ENCODE measurements at regions not wholly inside any gene's neighbourhood (a gene's known extent, or its start where the extent isn't known, plus 50 kb on each side); places are given as distances from the start of the nearest gene placed in this dataset.

DNA sequence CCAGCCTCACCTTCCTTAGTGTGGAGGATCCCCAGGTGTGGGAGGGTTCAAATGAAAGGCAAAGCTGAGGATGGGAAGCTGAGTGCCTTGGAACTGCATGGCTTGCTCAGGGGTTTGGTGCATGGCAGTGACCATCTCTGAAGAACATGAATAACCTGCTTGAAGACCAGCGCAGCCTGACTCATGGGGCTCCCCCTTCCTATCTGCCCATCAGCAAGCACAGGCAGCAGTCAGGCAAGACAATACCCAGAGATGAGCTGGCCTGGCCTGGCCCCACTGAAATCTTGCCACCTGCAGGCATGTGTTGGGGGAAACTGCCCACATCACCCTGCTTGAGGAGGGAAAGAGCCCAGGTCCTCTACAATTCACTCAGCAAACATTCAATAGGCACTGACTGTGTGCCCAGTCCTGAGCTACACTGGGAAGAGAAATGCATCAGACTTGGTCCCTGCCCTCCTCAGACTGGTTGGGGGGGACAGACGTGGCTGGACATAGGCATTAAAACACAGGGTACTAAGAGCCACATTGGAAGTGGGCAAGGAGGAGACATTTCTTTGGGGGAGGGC is 105.0 kb upstream of the ALDH1B1 start (continued):
- TF ChIP-seq RBFOX2 (IDR thresholded peaks at IDR 0.05; ENCODE audit: low read depth, low read length) (no peak), CBFB (CRISPR knock-in tag; IDR thresholded peaks at IDR 0.05) (no peak), ZNF383 (CRISPR knock-in tag; IDR thresholded peaks at IDR 0.05; ENCODE audit: borderline replicate concordance) (no peak)

DNA sequence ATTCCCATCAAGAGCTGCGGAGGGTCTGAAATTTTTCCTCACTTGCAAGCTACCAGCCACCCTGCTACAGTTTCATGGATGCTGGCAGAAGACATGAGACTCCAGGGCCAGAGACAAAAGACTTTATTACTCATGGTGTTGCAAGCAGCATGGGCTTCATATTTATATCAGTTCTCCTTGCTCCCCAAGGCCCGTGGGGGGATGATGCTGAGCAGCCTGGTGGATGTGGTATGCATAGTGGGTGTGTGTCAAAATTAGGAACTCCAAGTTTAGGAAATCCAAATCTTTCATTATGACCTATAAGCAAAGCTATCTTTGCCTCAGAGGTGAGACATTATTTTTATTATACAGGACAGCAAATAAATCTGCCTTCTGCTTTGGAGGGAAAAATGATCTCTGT is 105.7 kb upstream of the ALDH1B1 start:
- ChIA-PET CTCF (ENCODE audit: low intra/inter-chr PET ratio, low total read pairs) (no interaction called here), POLR2A (no interaction called here)
- H3K9ac ChIP-seq (ENCODE audit: insufficient read depth, low read depth, low read length) = no peak overlapping the region
- no peak overlapping the region for H3K27ac ChIP-seq (ENCODE audit: extremely low read length, insufficient read depth, low read length)
- 17% methylated on average over 2 of the region's 2 CpGs for WGBS (ENCODE audit: low lambda C conversion rate)
- H4K20me1 ChIP-seq (ENCODE audit: insufficient read depth, low read length) = no peaks in the 10 kb centered on the region
- in situ Hi-C loops (cut with HindIII; ENCODE audit: extremely low pct_ligation_motif_present, low pct_unique_long_range_greater_than_20kb) (no loop called here), intact Hi-C loops (cut with micrococcal nuclease; ENCODE audit: unreplicated experiment) (no loop called here)
- no peaks in the 10 kb centered on the region for H3K36me3 ChIP-seq (replicated peaks in 1 of 2; ENCODE audit: control insufficient read depth in 1 of 2, insufficient read depth in 2 of 2, low read length in 2 of 2)
- H3K9me3 ChIP-seq (ENCODE audit: low read length) = no peaks in the 10 kb centered on the region
- BruUV-seq (replicated peaks) = no TSS peak
- no peak overlapping the region for H3K4me2 ChIP-seq (ENCODE audit: low read depth, low read length)
- H2AFZ ChIP-seq (ENCODE audit: low read length) = no peak overlapping the region
- DNase-seq (ENCODE audit: low spot score) (no peak), ATAC-seq (no peak), FAIRE-seq (no peak)
- TF ChIP-seq, protein P1, sequence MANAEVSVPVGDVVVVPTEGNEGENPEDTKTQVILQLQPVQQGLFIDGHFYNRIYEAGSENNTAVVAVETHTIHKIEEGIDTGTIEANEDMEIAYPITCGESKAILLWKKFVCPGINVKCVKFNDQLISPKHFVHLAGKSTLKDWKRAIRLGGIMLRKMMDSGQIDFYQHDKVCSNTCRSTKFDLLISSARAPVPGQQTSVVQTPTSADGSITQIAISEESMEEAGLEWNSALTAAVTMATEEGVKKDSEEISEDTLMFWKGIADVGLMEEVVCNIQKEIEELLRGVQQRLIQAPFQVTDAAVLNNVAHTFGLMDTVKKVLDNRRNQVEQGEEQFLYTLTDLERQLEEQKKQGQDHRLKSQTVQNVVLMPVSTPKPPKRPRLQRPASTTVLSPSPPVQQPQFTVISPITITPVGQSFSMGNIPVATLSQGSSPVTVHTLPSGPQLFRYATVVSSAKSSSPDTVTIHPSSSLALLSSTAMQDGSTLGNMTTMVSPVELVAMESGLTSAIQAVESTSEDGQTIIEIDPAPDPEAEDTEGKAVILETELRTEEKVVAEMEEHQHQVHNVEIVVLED (CRISPR knock-in tag; IDR thresholded peaks at IDR 0.05; ENCODE audit: borderline replicate concordance) = no peak
- TF ChIP-seq, protein P2, sequence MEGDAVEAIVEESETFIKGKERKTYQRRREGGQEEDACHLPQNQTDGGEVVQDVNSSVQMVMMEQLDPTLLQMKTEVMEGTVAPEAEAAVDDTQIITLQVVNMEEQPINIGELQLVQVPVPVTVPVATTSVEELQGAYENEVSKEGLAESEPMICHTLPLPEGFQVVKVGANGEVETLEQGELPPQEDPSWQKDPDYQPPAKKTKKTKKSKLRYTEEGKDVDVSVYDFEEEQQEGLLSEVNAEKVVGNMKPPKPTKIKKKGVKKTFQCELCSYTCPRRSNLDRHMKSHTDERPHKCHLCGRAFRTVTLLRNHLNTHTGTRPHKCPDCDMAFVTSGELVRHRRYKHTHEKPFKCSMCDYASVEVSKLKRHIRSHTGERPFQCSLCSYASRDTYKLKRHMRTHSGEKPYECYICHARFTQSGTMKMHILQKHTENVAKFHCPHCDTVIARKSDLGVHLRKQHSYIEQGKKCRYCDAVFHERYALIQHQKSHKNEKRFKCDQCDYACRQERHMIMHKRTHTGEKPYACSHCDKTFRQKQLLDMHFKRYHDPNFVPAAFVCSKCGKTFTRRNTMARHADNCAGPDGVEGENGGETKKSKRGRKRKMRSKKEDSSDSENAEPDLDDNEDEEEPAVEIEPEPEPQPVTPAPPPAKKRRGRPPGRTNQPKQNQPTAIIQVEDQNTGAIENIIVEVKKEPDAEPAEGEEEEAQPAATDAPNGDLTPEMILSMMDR (CRISPR knock-in tag; IDR thresholded peaks at IDR 0.05) = no peak
- TF ChIP-seq, protein P3, sequence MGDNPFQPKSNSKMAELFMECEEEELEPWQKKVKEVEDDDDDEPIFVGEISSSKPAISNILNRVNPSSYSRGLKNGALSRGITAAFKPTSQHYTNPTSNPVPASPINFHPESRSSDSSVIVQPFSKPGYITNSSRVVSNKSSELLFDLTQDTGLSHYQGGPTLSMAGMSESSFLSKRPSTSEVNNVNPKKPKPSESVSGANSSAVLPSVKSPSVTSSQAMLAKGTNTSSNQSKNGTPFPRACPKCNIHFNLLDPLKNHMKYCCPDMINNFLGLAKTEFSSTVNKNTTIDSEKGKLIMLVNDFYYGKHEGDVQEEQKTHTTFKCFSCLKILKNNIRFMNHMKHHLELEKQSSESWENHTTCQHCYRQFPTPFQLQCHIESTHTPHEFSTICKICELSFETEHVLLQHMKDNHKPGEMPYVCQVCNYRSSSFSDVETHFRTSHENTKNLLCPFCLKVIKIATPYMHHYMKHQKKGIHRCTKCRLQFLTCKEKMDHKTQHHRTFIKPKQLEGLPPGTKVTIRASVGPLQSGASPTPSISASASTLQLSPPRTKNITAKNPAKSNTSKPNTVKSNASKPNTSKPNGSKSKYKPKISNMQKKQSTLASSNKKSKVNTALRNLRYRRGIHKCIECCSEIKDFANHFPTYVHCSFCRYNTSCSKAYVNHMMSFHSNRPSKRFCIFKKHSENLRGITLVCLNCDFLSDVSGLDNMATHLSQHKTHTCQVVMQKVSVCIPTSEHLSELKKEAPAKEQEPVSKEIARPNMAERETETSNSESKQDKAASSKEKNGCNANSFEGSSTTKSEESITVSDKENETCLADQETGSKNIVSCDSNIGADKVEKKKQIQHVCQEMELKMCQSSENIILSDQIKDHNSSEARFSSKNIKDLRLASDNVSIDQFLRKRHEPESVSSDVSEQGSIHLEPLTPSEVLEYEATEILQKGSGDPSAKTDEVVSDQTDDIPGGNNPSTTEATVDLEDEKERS (CRISPR knock-in tag; IDR thresholded peaks at IDR 0.05) = no peak
- TF ChIP-seq SMYD3 (CRISPR knock-in tag; IDR thresholded peaks at IDR 0.05) = no peak
- no peak for TF ChIP-seq ZNF878 (CRISPR knock-in tag; IDR thresholded peaks at IDR 0.05)
- no peak for TF ChIP-seq KAT8 (CRISPR knock-in tag; IDR thresholded peaks at IDR 0.05)
- no peak for TF ChIP-seq CBX1 (IDR thresholded peaks at IDR 0.05; ENCODE audit: low read depth)
- TF ChIP-seq PCBP2 (optimal IDR thresholded peaks at IDR 0.05; ENCODE audit: low read depth, low read length, poor library complexity, severe bottlenecking) = no peak
- peaks cover 2 to 3% of the 10 kb centered on the region in 2 experiments; a peak in 2 of 5 replicates for H3K27me3 ChIP-seq (ENCODE audit: control insufficient read depth in 1 of 2, insufficient read depth in 2 of 2, low read length in 2 of 2)
- H3K4me1 ChIP-seq (ENCODE audit: insufficient read depth, low read length) = no peaks in the 10 kb centered on the region
- no peaks in the 10 kb centered on the region for H3K79me2 ChIP-seq (ENCODE audit: insufficient read depth, low read length)
- no peak overlapping the region for H3K4me3 ChIP-seq (replicated peaks in 1 of 3; ENCODE audit: insufficient read depth in 1 of 3, low read depth in 2 of 3, low read length in 3 of 3)
